ENCODE measurements at regions not wholly inside any gene's neighbourhood (a gene's known extent, or its start where the extent isn't known, plus 50 kb on each side); places are given as distances from the start of the nearest gene placed in this dataset.

DNA sequence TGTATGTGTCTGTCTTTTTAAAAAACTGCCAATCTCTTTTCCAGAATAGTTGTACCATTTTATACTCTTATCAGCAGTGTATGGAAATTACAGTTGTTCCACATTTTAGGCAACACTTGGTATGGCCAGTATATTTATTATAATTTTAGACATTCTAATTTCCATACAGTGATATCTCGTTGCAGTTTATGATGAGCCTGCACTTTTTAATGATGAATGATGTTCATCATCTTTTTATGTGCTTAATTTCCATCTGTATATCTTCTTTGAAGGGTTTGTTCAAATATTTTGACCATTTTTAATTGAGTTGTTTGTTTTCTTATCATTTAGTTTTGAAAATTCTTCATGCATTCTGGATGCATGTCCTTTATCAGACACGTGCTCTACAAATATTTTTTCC, 57.0 kb upstream of the UBE2E2 start:
- no peak for DNase-seq (ENCODE audit: low read depth in 1 of 2, low spot score in 2 of 2)
- Histone ChIP-seq H3K36me3 (ENCODE audit: control insufficient read depth in 2 of 4, insufficient read depth in 4 of 4, low read length in 3 of 4) (no peaks in the 10 kb centered on the region), H3K27ac (ENCODE audit: low read depth, low read length) (no peak overlapping the region), H3K56ac (replicated peaks; ENCODE audit: insufficient read length, low read depth, low read length) (no peak overlapping the region), H3K23me2 (ENCODE audit: low read depth, low read length) (no peaks in the 10 kb centered on the region), H3K79me2 (ENCODE audit: control insufficient read depth in 1 of 2, insufficient read depth in 2 of 2, low read length in 2 of 2) (no peaks in the 10 kb centered on the region), H3K79me1 (ENCODE audit: low read depth, low read length) (no peaks in the 10 kb centered on the region), H2BK12ac (ENCODE audit: low read depth, low read length) (no peak overlapping the region), H3K4me2 (ENCODE audit: insufficient read depth in 1 of 2, low read depth in 2 of 2, low read length in 2 of 2) (no peak overlapping the region), H3K23ac (ENCODE audit: insufficient read length) (no peak overlapping the region), H4K5ac (ENCODE audit: insufficient read length, low read depth, low read length) (no peak overlapping the region), H3K9me3 (ENCODE audit: insufficient read depth in 2 of 2, low read depth in 1 of 2, low read length in 1 of 2) (no peaks in the 10 kb centered on the region), H2BK120ac (replicated peaks; ENCODE audit: low read depth, low read length) (no peak overlapping the region), H4K20me1 (replicated peaks in 1 of 2; ENCODE audit: control insufficient read depth in 1 of 2, insufficient read depth in 2 of 2, low read length in 2 of 2) (no peaks in the 10 kb centered on the region), H3K9ac (replicated peaks in 1 of 4; ENCODE audit: extremely low read depth in 1 of 4, low read depth in 3 of 4, low read length in 3 of 4) (no peak overlapping the region), H3K14ac (ENCODE audit: insufficient read length) (no peak overlapping the region), H3K4ac (replicated peaks; ENCODE audit: insufficient read length, low read depth, low read length) (no peak overlapping the region), H4K8ac (ENCODE audit: extremely low read depth, insufficient read depth, low read length) (no peak overlapping the region), H2BK20ac (ENCODE audit: low read length) (no peak overlapping the region), H2BK5ac (ENCODE audit: low read depth, low read length) (no peak overlapping the region), H3K4me3 (ENCODE audit: extremely low read depth in 1 of 4, insufficient read depth in 2 of 4, low read depth in 3 of 4, low read length in 4 of 4) (no peak overlapping the region), H2AK5ac (ENCODE audit: low read depth, low read length) (no peak overlapping the region), H4K91ac (replicated peaks; ENCODE audit: insufficient read length, low read length) (no peak overlapping the region), H3K18ac (ENCODE audit: extremely low read depth, low read length) (no peak overlapping the region), H3K27me3 (replicated peaks in 1 of 4; ENCODE audit: control insufficient read depth in 3 of 4, extremely low read depth in 1 of 4, insufficient read depth in 3 of 4, low read length in 3 of 4) (no peaks in the 10 kb centered on the region), H2AFZ (ENCODE audit: low read length) (no peak overlapping the region), H2BK15ac (ENCODE audit: low read length) (no peak overlapping the region), H3K4me1 (replicated peaks in 1 of 4; ENCODE audit: control insufficient read depth in 3 of 4, insufficient read depth in 4 of 4, low read length in 3 of 4) (no peaks in the 10 kb centered on the region)
- no peak for TF ChIP-seq KDM1A (IDR thresholded peaks at IDR 0.05; ENCODE audit: borderline replicate concordance, low read length)
- TF ChIP-seq TCF12 (IDR thresholded peaks at IDR 0.05; ENCODE audit: low read depth, low read length) = no peak
- no peak for TF ChIP-seq SRF (IDR thresholded peaks at IDR 0.05; ENCODE audit: low read depth, low read length)
- TF ChIP-seq BACH1 (IDR thresholded peaks at IDR 0.05; ENCODE audit: low read length) = no peak
- no peak for TF ChIP-seq RNF2 (IDR thresholded peaks at IDR 0.05; ENCODE audit: borderline replicate concordance, low read depth, low read length, missing control alignments, poor library complexity, severe bottlenecking)
- TF ChIP-seq YY1 (IDR thresholded peaks at IDR 0.05; ENCODE audit: low read depth, low read length) = no peak
- TF ChIP-seq, protein P1, sequence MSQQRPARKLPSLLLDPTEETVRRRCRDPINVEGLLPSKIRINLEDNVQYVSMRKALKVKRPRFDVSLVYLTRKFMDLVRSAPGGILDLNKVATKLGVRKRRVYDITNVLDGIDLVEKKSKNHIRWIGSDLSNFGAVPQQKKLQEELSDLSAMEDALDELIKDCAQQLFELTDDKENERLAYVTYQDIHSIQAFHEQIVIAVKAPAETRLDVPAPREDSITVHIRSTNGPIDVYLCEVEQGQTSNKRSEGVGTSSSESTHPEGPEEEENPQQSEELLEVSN (IDR thresholded peaks at IDR 0.05) = no peak
- TF ChIP-seq FOSL1 (IDR thresholded peaks at IDR 0.05; ENCODE audit: insufficient read depth, low read depth, low read length) = no peak
- TF ChIP-seq CTBP2 (IDR thresholded peaks at IDR 0.05; ENCODE audit: borderline replicate concordance, insufficient read depth, insufficient read length, low read length) = no peak
- CTCF ChIA-PET (ENCODE audit: partially characterized antibody) = no interaction called here
- 80% methylated on average over 2 of the region's 2 CpGs; no CpG with 5 or more reads in 1 of the 2 experiments for WGBS, 2 experiments (ENCODE audit: extremely low coverage in 1 of 2, insufficient coverage in 1 of 2, insufficient read length in 1 of 2, insufficient replicate concordance in 2 of 2, low coverage in 1 of 2, low lambda C conversion rate in 2 of 2, missing lambda C conversion rate in 1 of 2)
- FAIRE-seq = no peak
- POLR2A ChIA-PET (ENCODE audit: partially characterized antibody) = no interaction called here

Measured in H1 (cell line).